Naive B cell (primary cell): ENCODE measurements at regions not wholly inside any gene's neighbourhood (a gene's known extent, or its start where the extent isn't known, plus 50 kb on each side); places are given as distances from the start of the nearest gene placed in this dataset.
"Not testable (repeated sequence)": the region's sequence is repeated elsewhere in the genome, so short reads cannot be mapped to it uniquely, and the experiment has no call there.

Experiments
- ATAC-seq, 2 donors: fragments of 150-1000 bp; cut with Tn5 transposase; 2 replicates each; pipeline ENCODE4 v1.10.0; 2021; ENCODE audit warnings: low read depth in 2 of 2, mild to moderate bottlenecking in 2 of 2, moderate library complexity in 2 of 2
- DNase-seq: peaks from one replicate; pipeline ENCODE4 v3.0.0; 2022
- H3K27ac Mint-ChIP-seq, 6 donors: one replicate each; pipeline ENCODE4 v1.8.0; 2020 to 2022; ENCODE audit warnings: mild to moderate bottlenecking in 6 of 6, mixed read lengths in 6 of 6, moderate library complexity in 5 of 6, inconsistent platforms in 2 of 6
- H3K27me3 Mint-ChIP-seq, 3 donors: one replicate each; pipeline ENCODE4 v1.8.0; 2021 to 2022; ENCODE audit warnings: mixed read lengths in 3 of 3, mild to moderate bottlenecking in 1 of 3
- H3K36me3 Mint-ChIP-seq, 2 donors: one replicate each; pipeline ENCODE4 v1.8.0; 2020 to 2022; ENCODE audit warnings: mixed read lengths in 2 of 2, inconsistent platforms in 1 of 2, mild to moderate bottlenecking in 1 of 2
- H3K4me1 Mint-ChIP-seq, 3 donors: one replicate each; pipeline ENCODE4 v1.8.0; 2020 to 2022; ENCODE audit warnings: mixed read lengths in 3 of 3, inconsistent platforms in 1 of 3, mild to moderate bottlenecking in 1 of 3, moderate library complexity in 1 of 3
- H3K4me3 Mint-ChIP-seq, 8 donors: one replicate each; pipeline ENCODE4 v1.8.0; 2020 to 2022; ENCODE audit warnings: mild to moderate bottlenecking in 8 of 8, mixed read lengths in 8 of 8, moderate library complexity in 8 of 8, inconsistent platforms in 2 of 8
- H3K9me3 Mint-ChIP-seq, 7 donors: one replicate each; pipeline ENCODE4 v1.8.0; 2020 to 2022; ENCODE audit warnings: mixed read lengths in 7 of 7, mild to moderate bottlenecking in 5 of 7, inconsistent platforms in 2 of 7, moderate library complexity in 1 of 7

GRCh38 chr19:28700176-28700575 is 512.8 kb downstream of the UQCRFS1 start:
- no peak for ATAC-seq
- Mint-ChIP-seq H3K4me3 (no peak overlapping the region), H3K27ac (no peak overlapping the region), H3K9me3 (peaks cover 0 to 13% (median 0%) of the 10 kb centered on the region in 7 donors), H3K27me3 (peaks cover 0 to 27% (median 10%) of the 10 kb centered on the region in 3 donors), H3K36me3 (no peaks in the 10 kb centered on the region), H3K4me1 (no peaks in the 10 kb centered on the region)
- DNase-seq, result no peak

GRCh38 chr19:28697308-28697707 is 515.6 kb downstream of the UQCRFS1 start:
- DNase-seq (no peak), ATAC-seq (no peak)
- Mint-ChIP-seq H3K27me3 (peaks cover 11 to 40% (median 19%) of the 10 kb centered on the region in 3 donors), H3K4me1 (no peaks in the 10 kb centered on the region), H3K36me3 (no peaks in the 10 kb centered on the region), H3K27ac (no peak overlapping the region), H3K9me3 (peaks cover 0 to 21% (median 0%) of the 10 kb centered on the region in 7 donors), H3K4me3 (no peak overlapping the region)

DNA sequence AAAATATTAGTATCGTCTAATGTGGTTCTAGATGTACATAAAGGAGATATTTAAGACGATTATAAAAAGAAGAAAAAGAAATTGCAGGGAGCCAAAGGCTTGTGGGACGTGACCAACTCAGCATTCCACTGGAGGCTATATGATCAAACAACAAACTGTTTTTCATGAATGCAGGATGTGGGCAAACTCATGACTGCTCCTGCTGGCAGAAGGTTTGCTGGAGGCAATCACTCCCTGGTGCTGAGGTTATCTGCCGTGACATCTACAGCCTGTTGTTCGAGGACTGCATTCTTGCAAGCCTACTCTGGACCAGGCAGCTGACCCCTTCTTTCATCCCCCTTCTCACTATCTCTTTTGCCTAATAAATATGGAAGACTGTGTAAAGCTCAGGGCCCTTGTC is 518.1 kb downstream of the UQCRFS1 start:
- Mint-ChIP-seq H3K36me3 (peaks cover 0 to 3% of the 10 kb centered on the region in 2 donors), H3K4me1 (no peaks in the 10 kb centered on the region), H3K4me3 (no peak overlapping the region), H3K27me3 (peaks cover 11 to 38% (median 19%) of the 10 kb centered on the region in 3 donors), H3K27ac (no peak overlapping the region), H3K9me3 (peaks cover 0 to 25% (median 5%) of the 10 kb centered on the region in 7 donors)
- DNase-seq, result no peak
- ATAC-seq, result no peak

GRCh38 chr19:28691683-28692082 is 521.3 kb downstream of the UQCRFS1 start:
- H3K4me3 Mint-ChIP-seq, result no peak overlapping the region
- no peaks in the 10 kb centered on the region for H3K4me1 Mint-ChIP-seq
- peaks cover 0 to 3% of the 10 kb centered on the region in 2 donors for H3K36me3 Mint-ChIP-seq
- peaks cover 0 to 25% (median 5%) of the 10 kb centered on the region in 7 donors for H3K9me3 Mint-ChIP-seq
- no peak for ATAC-seq
- H3K27me3 Mint-ChIP-seq, result peaks cover 11 to 20% (median 19%) of the 10 kb centered on the region in 3 donors
- no peak overlapping the region for H3K27ac Mint-ChIP-seq
- no peak for DNase-seq

DNA sequence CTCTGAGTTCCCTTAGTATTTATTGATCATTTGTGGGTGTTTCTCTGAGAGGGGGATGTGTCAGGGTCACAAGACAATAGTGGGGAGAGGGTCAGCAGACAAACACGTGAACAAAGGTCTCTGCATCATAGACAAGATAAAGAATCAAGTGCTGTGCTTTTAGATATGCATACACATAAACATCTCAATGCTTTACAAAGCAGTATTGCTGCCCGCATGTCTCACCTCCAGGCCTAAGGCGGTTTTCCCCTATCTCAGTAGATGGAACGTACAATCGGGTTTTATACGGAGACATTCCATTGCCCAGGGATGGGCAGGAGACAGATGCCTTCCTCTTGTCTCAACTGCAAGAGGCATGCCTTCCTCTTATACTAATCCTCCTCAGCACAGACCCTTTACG is 523.5 kb downstream of the UQCRFS1 start:
- not testable (repeated sequence) for ATAC-seq, H3K36me3 Mint-ChIP-seq, H3K27ac Mint-ChIP-seq, H3K4me1 Mint-ChIP-seq, DNase-seq, H3K4me3 Mint-ChIP-seq
- Mint-ChIP-seq H3K9me3 (peaks cover 1 to 16% (median 5%) of the 10 kb centered on the region in 7 donors), H3K27me3 (peaks cover 2 to 11% (median 7%) of the 10 kb centered on the region in 3 donors)

DNA sequence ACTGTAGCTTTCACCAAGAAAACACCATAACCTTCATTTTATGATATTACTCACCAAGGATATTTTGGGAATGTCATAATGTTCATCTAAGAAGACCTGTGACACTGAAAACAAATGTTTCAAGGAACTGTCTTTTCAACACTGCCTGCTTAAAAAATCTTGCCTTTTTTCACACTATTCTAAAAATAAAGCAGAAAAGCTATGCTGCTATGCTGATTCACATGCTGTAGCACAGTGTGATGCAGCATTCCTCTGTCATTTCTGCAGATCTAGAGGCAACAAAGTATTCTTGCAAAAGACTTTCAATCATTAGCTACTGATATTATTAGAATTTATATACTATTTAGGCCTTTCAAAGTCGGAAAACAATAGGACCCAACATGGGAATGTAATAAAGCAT is 525.7 kb downstream of the UQCRFS1 start:
- DNase-seq (no peak), ATAC-seq (no peak)
- no peak overlapping the region for H3K4me3 Mint-ChIP-seq
- H3K36me3 Mint-ChIP-seq, result peaks cover 0 to 3% of the 10 kb centered on the region in 2 donors
- no peak overlapping the region for H3K27ac Mint-ChIP-seq
- no peaks in the 10 kb centered on the region for H3K27me3 Mint-ChIP-seq
- peaks cover 2 to 18% (median 8%) of the 10 kb centered on the region in 7 donors for H3K9me3 Mint-ChIP-seq
- H3K4me1 Mint-ChIP-seq, result no peaks in the 10 kb centered on the region

- Mint-ChIP-seq H3K9me3 (peaks cover 2 to 16% (median 8%) of the 10 kb centered on the region in 7 donors), H3K27me3 (no peaks in the 10 kb centered on the region), H3K4me1 (no peaks in the 10 kb centered on the region), H3K36me3 (peaks cover 0 to 2% of the 10 kb centered on the region in 2 donors), H3K4me3 (no peak overlapping the region), H3K27ac (no peak overlapping the region)
- no peak for ATAC-seq
- DNase-seq, result no peak
These were observed 526.2 kb downstream of the UQCRFS1 start for GRCh38 chr19:28686756-28687155.

- DNase-seq, result no peak
- H3K4me1 Mint-ChIP-seq, result no peaks in the 10 kb centered on the region
- H3K36me3 Mint-ChIP-seq, result no peaks in the 10 kb centered on the region
- no peak overlapping the region for H3K27ac Mint-ChIP-seq
- no peak overlapping the region for H3K4me3 Mint-ChIP-seq
- peaks cover 1 to 14% (median 8%) of the 10 kb centered on the region in 7 donors for H3K9me3 Mint-ChIP-seq
- no peaks in the 10 kb centered on the region for H3K27me3 Mint-ChIP-seq
- no peak for ATAC-seq
These were observed 527.1 kb downstream of the UQCRFS1 start for GRCh38 chr19:28685802-28686201.

DNA sequence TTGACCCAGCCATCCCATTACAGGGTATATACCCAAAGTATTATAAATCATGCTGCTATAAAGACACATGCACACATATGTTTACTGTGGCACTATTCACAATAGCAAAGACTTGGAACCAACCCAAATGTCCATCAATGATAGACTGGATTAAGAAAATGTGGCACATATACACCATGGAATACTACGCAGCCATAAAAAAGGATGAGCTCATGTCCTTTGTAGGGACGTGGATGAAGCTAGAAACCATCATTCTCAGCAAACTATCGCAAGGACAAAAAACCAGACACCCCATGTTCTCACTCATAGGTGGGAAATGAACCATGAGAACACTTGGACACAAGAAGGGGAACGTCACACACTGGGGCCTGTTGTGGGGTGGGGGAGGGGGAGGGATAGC is 527.9 kb downstream of the UQCRFS1 start:
- not testable (repeated sequence) for ATAC-seq, H3K36me3 Mint-ChIP-seq, H3K27ac Mint-ChIP-seq, H3K27me3 Mint-ChIP-seq, H3K4me3 Mint-ChIP-seq, H3K4me1 Mint-ChIP-seq, DNase-seq
- peaks cover 2 to 12% (median 6%) of the 10 kb centered on the region in 7 donors for H3K9me3 Mint-ChIP-seq

- ATAC-seq, result no peak
- no peak for DNase-seq
- Mint-ChIP-seq H3K4me1 (no peaks in the 10 kb centered on the region), H3K27me3 (peaks cover 0 to 6% (median 0%) of the 10 kb centered on the region in 3 donors), H3K4me3 (no peak overlapping the region), H3K9me3 (peaks cover 3 to 26% (median 6%) of the 10 kb centered on the region in 7 donors), H3K36me3 (no peaks in the 10 kb centered on the region), H3K27ac (no peak overlapping the region)
These were observed 532.8 kb downstream of the UQCRFS1 start for GRCh38 chr19:28680111-28680510.

- ATAC-seq (no peak), DNase-seq (no peak)
- no peaks in the 10 kb centered on the region for H3K4me1 Mint-ChIP-seq
- no peak overlapping the region for H3K4me3 Mint-ChIP-seq
- peaks cover 0 to 6% (median 4%) of the 10 kb centered on the region in 3 donors for H3K27me3 Mint-ChIP-seq
- peaks cover 23 to 68% (median 29%) of the 10 kb centered on the region in 7 donors for H3K9me3 Mint-ChIP-seq
- no peak overlapping the region for H3K27ac Mint-ChIP-seq
- peaks cover 0 to 34% of the 10 kb centered on the region in 2 donors for H3K36me3 Mint-ChIP-seq
These were observed 542.1 kb downstream of the UQCRFS1 start for GRCh38 chr19:28670836-28671235.

DNA sequence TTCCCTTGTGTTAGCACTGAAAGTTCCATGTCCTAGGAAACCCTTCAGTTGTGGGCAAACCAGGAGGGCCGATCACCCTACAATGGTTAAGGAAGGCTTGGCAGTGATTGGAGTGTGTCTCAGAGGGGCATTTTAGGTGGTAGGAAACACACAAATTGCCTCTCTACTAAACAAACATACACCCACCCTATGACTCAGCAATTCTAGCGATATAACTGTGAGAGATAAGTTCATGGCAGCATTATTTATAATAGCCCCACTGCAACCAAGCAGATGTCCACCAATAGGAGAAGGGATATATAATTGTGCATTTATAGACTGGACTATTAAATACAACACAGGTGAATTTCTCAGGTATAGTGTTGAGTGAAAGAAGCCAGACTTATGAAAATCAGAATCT is 543.1 kb downstream of the UQCRFS1 start:
- Mint-ChIP-seq H3K4me1 (no peaks in the 10 kb centered on the region), H3K36me3 (peaks cover 0 to 34% of the 10 kb centered on the region in 2 donors), H3K27ac (no peak overlapping the region), H3K9me3 (peaks cover 23 to 65% (median 29%) of the 10 kb centered on the region in 7 donors), H3K4me3 (no peak overlapping the region), H3K27me3 (peaks cover 0 to 4% (median 0%) of the 10 kb centered on the region in 3 donors)
- no peak for DNase-seq
- no peak for ATAC-seq

DNA sequence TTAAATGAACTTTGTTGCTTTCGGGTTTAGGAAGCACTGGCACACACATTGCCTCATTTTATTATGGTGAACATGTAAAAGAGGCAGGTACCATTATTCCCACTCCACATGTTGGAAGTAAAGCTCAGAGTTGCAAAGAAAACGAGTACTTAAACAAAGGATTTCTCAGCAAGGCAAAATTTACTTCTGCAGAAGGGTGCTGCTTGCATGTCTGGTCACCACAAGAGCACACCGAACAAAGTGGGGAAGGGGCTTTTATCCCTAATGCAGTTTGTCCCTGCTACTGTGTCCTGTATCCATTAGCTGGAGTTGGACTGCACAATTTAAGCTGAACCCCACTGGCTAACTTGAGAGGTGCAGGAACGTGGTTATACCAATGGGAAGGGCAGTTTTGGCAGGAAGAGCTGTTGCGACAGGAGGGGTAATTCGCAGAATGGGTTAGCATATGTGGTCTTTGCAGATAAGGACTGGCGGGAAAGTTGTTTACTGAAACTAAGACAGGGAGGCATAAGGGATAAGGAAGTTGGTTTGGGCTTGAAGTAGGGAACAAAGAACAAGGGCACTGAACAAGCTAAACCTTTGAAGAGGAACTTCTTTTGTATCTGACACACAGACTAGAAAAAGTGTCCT is 545.5 kb downstream of the UQCRFS1 start:
- peaks cover 0 to 4% (median 0%) of the 10 kb centered on the region in 3 donors for H3K27me3 Mint-ChIP-seq
- H3K9me3 Mint-ChIP-seq, result peaks cover 16 to 55% (median 20%) of the 10 kb centered on the region in 7 donors

GRCh38 chr19:28665748-28666147 is 547.2 kb downstream of the UQCRFS1 start:
- H3K27me3 Mint-ChIP-seq, result peaks cover 0 to 4% (median 0%) of the 10 kb centered on the region in 3 donors
- no peaks in the 10 kb centered on the region for H3K4me1 Mint-ChIP-seq
- ATAC-seq, result no peak
- no peak overlapping the region for H3K27ac Mint-ChIP-seq
- H3K4me3 Mint-ChIP-seq, result no peak overlapping the region
- peaks cover 0 to 10% of the 10 kb centered on the region in 2 donors for H3K36me3 Mint-ChIP-seq
- peaks cover 13 to 62% (median 20%) of the 10 kb centered on the region in 7 donors for H3K9me3 Mint-ChIP-seq
- DNase-seq, result no peak

More for the DNA sequence above, 545.5 kb downstream of the UQCRFS1 start:
- H3K27ac Mint-ChIP-seq, result no peak overlapping the region
- H3K36me3 Mint-ChIP-seq, result peaks cover 0 to 14% of the 10 kb centered on the region in 2 donors
- H3K4me1 Mint-ChIP-seq, result no peaks in the 10 kb centered on the region
- ATAC-seq (no peak), DNase-seq (no peak)
- no peak overlapping the region for H3K4me3 Mint-ChIP-seq
